Keratinocyte (primary cell): ENCODE measurements at regions not wholly inside any gene's neighbourhood (a gene's known extent, or its start where the extent isn't known, plus 50 kb on each side); places are given as distances from the start of the nearest gene placed in this dataset.

ENCODE experiments used
- DNase-seq: peaks from one replicate; pipeline ENCODE4 v3.0.0-alpha.2; 2011; ENCODE audit warnings: low read depth, missing footprints, low spot score
- FAIRE-seq: peaks from 2 replicates; lab custom pipeline; 2011; peaks lifted over from hg19 to GRCh38; lab: Jason Lieb, UNC
- H2AFZ ChIP-seq: 2 replicates; pipeline ENCODE4 v1.6.0; 2012; ENCODE audit warnings: low read length, control low read depth, inconsistent platforms; ENCODE audit not compliant: control insufficient read depth
- H3K27ac ChIP-seq: 2 replicates; pipeline ENCODE4 v1.5.1; 2011; ENCODE audit warnings: low read length; ENCODE audit not compliant: control insufficient read depth, insufficient read depth
- H3K27me3 ChIP-seq: 3 replicates; pipeline ENCODE4 v1.6.0; 2011; ENCODE audit warnings: low read length; ENCODE audit not compliant: control insufficient read depth, insufficient read depth; ENCODE audit errors: extremely low read depth
- H3K36me3 ChIP-seq, 2 experiments: 2 replicates in 1 of 2; 3 replicates in 1 of 2; pipeline ENCODE4 v1.5.1; 2011; ENCODE audit warnings: low read length in 2 of 2, mild to moderate bottlenecking in 1 of 2; ENCODE audit not compliant: control insufficient read depth in 2 of 2, insufficient read depth in 2 of 2; ENCODE audit errors: extremely low read depth in 1 of 2
- H3K4me1 ChIP-seq: 3 replicates; pipeline ENCODE4 v1.5.1; 2011; ENCODE audit warnings: low read length; ENCODE audit not compliant: control insufficient read depth, insufficient read depth; ENCODE audit errors: extremely low read depth
- H3K4me2 ChIP-seq: 3 replicates; pipeline ENCODE4 v1.6.0; 2011; ENCODE audit warnings: low read depth, low read length; ENCODE audit not compliant: control insufficient read depth, insufficient read depth; ENCODE audit errors: extremely low read depth
- H3K4me3 ChIP-seq, 3 experiments: fragments of 200-600 bp in 1 of 3; sonication (generic) in 1 of 3; 2 replicates in 2 of 3; 3 replicates in 1 of 3; pipeline ENCODE4 v1.5.1; 2011 to 2016; ENCODE audit warnings: low read length in 3 of 3, mild to moderate bottlenecking in 3 of 3, control low read depth in 2 of 3, inconsistent platforms in 1 of 3, low read depth in 1 of 3, mixed read lengths in 1 of 3, mixed run types in 1 of 3, moderate library complexity in 1 of 3; ENCODE audit not compliant: control insufficient read depth in 2 of 3, insufficient read depth in 2 of 3; ENCODE audit errors: extremely low read depth in 1 of 3
- H3K79me2 ChIP-seq: 2 replicates; pipeline ENCODE4 v1.6.0; 2012; ENCODE audit warnings: low read length; ENCODE audit not compliant: control insufficient read depth, insufficient read depth
- H3K9ac ChIP-seq: 3 replicates; pipeline ENCODE4 v1.6.0; 2011; ENCODE audit warnings: low read length; ENCODE audit not compliant: control insufficient read depth, insufficient read depth; ENCODE audit errors: extremely low read depth
- H3K9me1 ChIP-seq: 3 replicates; pipeline ENCODE4 v1.6.0; 2011; ENCODE audit warnings: low read length; ENCODE audit not compliant: control insufficient read depth, insufficient read depth; ENCODE audit errors: extremely low read depth
- H3K9me3 ChIP-seq: 2 replicates; pipeline ENCODE4 v1.5.1; 2012; ENCODE audit warnings: low read depth, low read length; ENCODE audit not compliant: control insufficient read depth
- H4K20me1 ChIP-seq: 3 replicates; pipeline ENCODE4 v1.6.0; 2011; ENCODE audit warnings: low read length; ENCODE audit not compliant: control insufficient read depth, insufficient read depth; ENCODE audit errors: extremely low read depth
- CTCF ChIP-seq, 3 experiments: IDR thresholded peaks in 1 of 3; conservative IDR thresholded peaks in 1 of 3; optimal IDR thresholded peaks in 1 of 3; 2 replicates in 2 of 3; 3 replicates in 1 of 3; pipeline versions ENCODE3 to v1.5.1; 2011; ENCODE audit warnings: low read length in 3 of 3, mild to moderate bottlenecking in 3 of 3, moderate library complexity in 2 of 3, control low read depth in 1 of 3, inconsistent platforms in 1 of 3; ENCODE audit not compliant: insufficient read depth in 2 of 3; ENCODE audit errors: extremely low read depth in 1 of 3
- EZH2 ChIP-seq: IDR thresholded peaks from one replicate; pipeline ENCODE4 v1.6.1; 2012; ENCODE audit warnings: inconsistent platforms, mild to moderate bottlenecking, low read length, moderate library complexity
- dilution Hi-C: fragments of 300-500 bp; cut with MboI; formaldehyde crosslinking; loops from one replicate; pipeline ENCODE4 v1.7.0; 2020; ENCODE audit warnings: low sequenced_read_pairs; ENCODE audit not compliant: extremely low pct_ligation_motif_present

GRCh38 chr1:36692465-36693160 is 209.9 kb upstream of the CSF3R start:
- Histone ChIP-seq H3K9me3 (no peaks in the 10 kb centered on the region), H2AFZ (no peak overlapping the region), H3K9me1 (no peaks in the 10 kb centered on the region), H3K79me2 (no peaks in the 10 kb centered on the region), H3K4me2 (no peak overlapping the region), H3K27me3 (peaks cover 17% of the 10 kb centered on the region), H3K4me3 (no peak overlapping the region), H3K27ac (no peak overlapping the region), H3K36me3 (no peaks in the 10 kb centered on the region), H3K9ac (no peak overlapping the region), H4K20me1 (no peaks in the 10 kb centered on the region), H3K4me1 (no peaks in the 10 kb centered on the region)
- no peak for DNase-seq
- TF ChIP-seq EZH2 (no peak), CTCF (optimal IDR thresholded peaks at IDR 0.05 in 1 of 3, IDR thresholded peaks at IDR 0.05 in 1 of 3, conservative IDR thresholded peaks at IDR 0.05 in 1 of 3; ENCODE audit: extremely low read depth in 1 of 3, insufficient read depth in 2 of 3, low read length in 3 of 3) (no peak)
- FAIRE-seq, result no peak
- dilution Hi-C loops, result no loop called here

- no peaks in the 10 kb centered on the region for H4K20me1 ChIP-seq
- H3K79me2 ChIP-seq, result no peaks in the 10 kb centered on the region
- no peak overlapping the region for H3K27ac ChIP-seq
- no peak overlapping the region for H3K4me3 ChIP-seq
- FAIRE-seq (no peak), DNase-seq (peak; percentile 23)
- H3K27me3 ChIP-seq, result peaks cover 17% of the 10 kb centered on the region
- no peaks in the 10 kb centered on the region for H3K9me3 ChIP-seq
- H3K36me3 ChIP-seq, result no peaks in the 10 kb centered on the region
- no peaks in the 10 kb centered on the region for H3K4me1 ChIP-seq
- TF ChIP-seq CTCF (optimal IDR thresholded peaks at IDR 0.05 in 1 of 3, IDR thresholded peaks at IDR 0.05 in 1 of 3, conservative IDR thresholded peaks at IDR 0.05 in 1 of 3; ENCODE audit: extremely low read depth in 1 of 3, insufficient read depth in 2 of 3, low read length in 3 of 3) (no peak), EZH2 (no peak)
- H3K9ac ChIP-seq, result no peak overlapping the region
- H2AFZ ChIP-seq, result no peak overlapping the region
- no peaks in the 10 kb centered on the region for H3K9me1 ChIP-seq
- H3K4me2 ChIP-seq, result no peak overlapping the region
- dilution Hi-C loops, result no loop called here
These were observed 208.7 kb upstream of the CSF3R start for GRCh38 chr1:36691374-36691773.
